ENCODE measurements at regions not wholly inside any gene's neighbourhood (a gene's known extent, or its start where the extent isn't known, plus 50 kb on each side); places are given as distances from the start of the nearest gene placed in this dataset.
A peak's percentile ranks its signal among the peaks of the same experiment; 100 is the strongest.

- no peak for TF ChIP-seq ZNF462 (CRISPR knock-in tag; IDR thresholded peaks at IDR 0.05)
- no peak for TF ChIP-seq EZH2phosphoT487 (IDR thresholded peaks at IDR 0.05; ENCODE audit: unreplicated experiment)
These were observed 239.1 kb downstream of the COL12A1 start (continued) for GRCh38 chr6:74966712-74967111.

GRCh38 chr6:74964871-74965441, 240.9 kb downstream of the COL12A1 start:
- DNase-seq (ENCODE audit: low spot score) (peak; percentile 16), ATAC-seq (no peak)
- Histone ChIP-seq H3K4me1 (ENCODE audit: insufficient read depth) (0 out of 2 replicates have a peak, but pooled peaks cover 5% of the 10 kb centered on the region), H4K20me1 (replicated peaks; ENCODE audit: insufficient read depth) (no peaks in the 10 kb centered on the region), H3K36me3 (ENCODE audit: insufficient read depth) (no peaks in the 10 kb centered on the region), H3K9me2 (ENCODE audit: insufficient read depth) (no peaks in the 10 kb centered on the region; the same call in 1 of the 2 replicates), H3K79me2 (replicated peaks; ENCODE audit: insufficient read depth) (no peaks in the 10 kb centered on the region), H2AFZ (no peak overlapping the region), H3K27ac (ENCODE audit: low read depth) (no peak overlapping the region), H3K27me3 (ENCODE audit: insufficient read depth) (no peaks in the 10 kb centered on the region), H3K4me2 (no peak overlapping the region), H3F3A (replicated peaks; ENCODE audit: low read depth) (no peaks in the 10 kb centered on the region), H3K4me3 (no peak overlapping the region)
- Mint-ChIP-seq H3K4me1 (peaks cover 6% of the 10 kb centered on the region; the same call in 2 of the 3 replicates), H3K4me3 (no peak overlapping the region), H3K36me3 (ENCODE audit: low read depth) (no peaks in the 10 kb centered on the region), H3K27me3 (ENCODE audit: insufficient read depth, low read depth, poor library complexity) (peaks cover 2% of the 10 kb centered on the region), H3K9me3 (peaks cover 4% of the 10 kb centered on the region; the same call in 1 of the 3 replicates), H3K27ac (no peak overlapping the region)
- TF ChIP-seq CTCF (conservative IDR thresholded peaks at IDR 0.05; ENCODE audit: low read depth in 2 of 2) (peak; percentile 15 to 29; a peak in 3 of 4 replicates), ZNF462 (CRISPR knock-in tag; IDR thresholded peaks at IDR 0.05) (0 out of 2 replicates have a peak, but pooled peaks have one; percentile 33), EZH2phosphoT487 (IDR thresholded peaks at IDR 0.05; ENCODE audit: unreplicated experiment) (no peak)

Data from GM23338 (cell line).